CD4-positive, alpha-beta T cell treated with Interleukin-4 for 1 hour (primary cell): ENCODE measurements at regions not wholly inside any gene's neighbourhood (a gene's known extent, or its start where the extent isn't known, plus 50 kb on each side); places are given as distances from the start of the nearest gene placed in this dataset.

Experiments
- DNase-seq, 2 donors: peaks; one replicate each; pipeline ENCODE4 v3.0.0-alpha.2; 2020 to 2022

- DNase-seq = no peak
Observed at GRCh38 chr9:87122947-87123685, 175.8 kb upstream of the GAS1 start.

- DNase-seq = no peak
Observed at GRCh38 chr9:87123830-87124229, 176.5 kb upstream of the GAS1 start.

GRCh38 chr9:87125819-87126218, 178.5 kb upstream of the GAS1 start:
- DNase-seq = no peak

- no peak for DNase-seq
Observed at GRCh38 chr9:87127543-87127942, 180.2 kb upstream of the GAS1 start.

GRCh38 chr9:87127978-87128614, 180.8 kb upstream of the GAS1 start:
- DNase-seq = no peak

- DNase-seq = no peak
Observed at GRCh38 chr9:87128844-87129493, 181.7 kb upstream of the GAS1 start.

- DNase-seq = no peak
Observed at GRCh38 chr9:87135074-87135473, 187.8 kb upstream of the GAS1 start.

- no peak for DNase-seq
Observed at GRCh38 chr9:87137718-87138117, 190.4 kb upstream of the GAS1 start.

GRCh38 chr9:87138128-87139040, 191.1 kb upstream of the GAS1 start:
- DNase-seq = no peak

- DNase-seq = no peak
Observed at GRCh38 chr9:87139099-87139730, 191.9 kb upstream of the GAS1 start.

GRCh38 chr9:87140142-87140541, 192.8 kb upstream of the GAS1 start:
- no peak for DNase-seq

- no peak for DNase-seq
Observed at GRCh38 chr9:87140605-87141109, 193.4 kb upstream of the GAS1 start.

GRCh38 chr9:87141124-87141523, 193.8 kb upstream of the GAS1 start:
- no peak for DNase-seq

- no peak for DNase-seq
Observed at GRCh38 chr9:87146933-87147332, 199.6 kb upstream of the GAS1 start.

GRCh38 chr9:87147839-87148238, 200.5 kb upstream of the GAS1 start:
- no peak for DNase-seq

- DNase-seq = no peak
Observed at GRCh38 chr9:87148331-87149104, 201.2 kb upstream of the GAS1 start.

GRCh38 chr9:87149799-87150198, 202.5 kb upstream of the GAS1 start:
- no peak for DNase-seq

GRCh38 chr9:87152256-87152655, 204.9 kb upstream of the GAS1 start:
- DNase-seq = no peak

- DNase-seq = no peak
Observed at GRCh38 chr9:87156247-87156646, 208.9 kb upstream of the GAS1 start.

- no peak for DNase-seq
Observed at GRCh38 chr9:87157366-87158031, 210.2 kb upstream of the GAS1 start.

GRCh38 chr9:87158765-87159164, 211.5 kb upstream of the GAS1 start:
- DNase-seq = no peak
